IgD-negative memory B cell (primary cell): ENCODE measurements at regions not wholly inside any gene's neighbourhood (a gene's known extent, or its start where the extent isn't known, plus 50 kb on each side); places are given as distances from the start of the nearest gene placed in this dataset.

Experiments
- H3K27ac Mint-ChIP-seq, 3 donors: one replicate each; pipeline ENCODE4 v1.8.0; 2020 to 2022; ENCODE audit warnings: mild to moderate bottlenecking in 3 of 3, mixed read lengths in 3 of 3, moderate library complexity in 1 of 3
- H3K27me3 Mint-ChIP-seq: one replicate; pipeline ENCODE4 v1.8.0; 2021; ENCODE audit warnings: mixed read lengths
- H3K36me3 Mint-ChIP-seq: one replicate; pipeline ENCODE4 v1.8.0; 2020; ENCODE audit warnings: mild to moderate bottlenecking, mixed read lengths
- H3K4me1 Mint-ChIP-seq, 3 donors: one replicate each; pipeline ENCODE4 v1.8.0; 2020 to 2022; ENCODE audit warnings: mixed read lengths in 3 of 3, mild to moderate bottlenecking in 1 of 3
- H3K4me3 Mint-ChIP-seq, 4 donors: one replicate each; pipeline ENCODE4 v1.8.0; 2020 to 2022; ENCODE audit warnings: mild to moderate bottlenecking in 4 of 4, mixed read lengths in 4 of 4, moderate library complexity in 3 of 4
- H3K9me3 Mint-ChIP-seq, 3 donors: one replicate each; pipeline ENCODE4 v1.8.0; 2020 to 2021; ENCODE audit warnings: mixed read lengths in 3 of 3, mild to moderate bottlenecking in 1 of 3

DNA sequence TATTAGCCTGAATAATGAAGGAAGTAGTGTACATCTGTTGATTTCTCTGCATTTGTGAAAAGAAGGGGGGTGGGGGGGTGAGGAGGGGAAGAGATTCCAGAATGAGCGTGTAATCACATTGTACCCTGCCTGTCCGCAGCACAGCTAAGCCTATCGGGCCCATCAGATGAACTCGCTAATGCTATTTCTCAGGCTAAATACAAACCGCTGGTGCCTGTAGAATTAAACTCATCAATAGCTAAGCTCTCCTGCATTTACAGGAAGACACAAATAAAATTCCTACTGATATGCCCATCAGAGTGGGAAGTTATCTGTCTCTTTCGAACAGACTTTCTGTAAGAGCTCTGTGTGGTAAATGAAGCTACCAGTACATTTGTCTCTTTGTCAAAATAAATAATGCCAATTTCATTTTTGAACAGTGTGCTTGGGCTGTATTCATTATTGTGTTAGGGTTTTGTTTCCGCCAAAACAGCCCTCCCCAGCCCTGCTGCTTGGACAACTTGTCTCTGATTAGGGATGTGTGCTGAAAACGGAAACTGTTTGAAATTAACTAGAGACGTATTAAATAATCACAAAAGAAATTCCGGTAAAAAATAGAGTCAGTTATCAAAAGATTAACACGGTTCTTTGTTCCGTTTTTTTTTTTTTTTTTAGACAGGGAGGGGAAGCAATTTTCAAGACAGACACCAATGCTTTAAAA lies 305.4 kb downstream of the TTLL7 start:
- H3K27ac Mint-ChIP-seq: peak overlapping the region in 1 of 3 donors; percentile 17
- peaks cover 7% of the 10 kb centered on the region for H3K27me3 Mint-ChIP-seq
- peaks cover 2% of the 10 kb centered on the region for H3K36me3 Mint-ChIP-seq
- peaks cover 5 to 15% (median 11%) of the 10 kb centered on the region in 3 donors for H3K4me1 Mint-ChIP-seq
- peaks cover 3 to 6% (median 5%) of the 10 kb centered on the region in 3 donors for H3K9me3 Mint-ChIP-seq
- peak overlapping the region in 3 of 4 donors; percentile 85 to 94 (median 92) for H3K4me3 Mint-ChIP-seq

GRCh38 chr1:83692524-83693381 lies 306.2 kb downstream of the TTLL7 start:
- Mint-ChIP-seq H3K4me1 (peaks cover 5 to 15% (median 11%) of the 10 kb centered on the region in 3 donors), H3K27me3 (peaks cover 7% of the 10 kb centered on the region), H3K36me3 (peaks cover 2% of the 10 kb centered on the region), H3K27ac (peak overlapping the region in 1 of 3 donors; percentile 40), H3K4me3 (peak overlapping the region; percentile 72 to 94 (median 88)), H3K9me3 (peaks cover 3 to 7% (median 6%) of the 10 kb centered on the region in 3 donors)

DNA sequence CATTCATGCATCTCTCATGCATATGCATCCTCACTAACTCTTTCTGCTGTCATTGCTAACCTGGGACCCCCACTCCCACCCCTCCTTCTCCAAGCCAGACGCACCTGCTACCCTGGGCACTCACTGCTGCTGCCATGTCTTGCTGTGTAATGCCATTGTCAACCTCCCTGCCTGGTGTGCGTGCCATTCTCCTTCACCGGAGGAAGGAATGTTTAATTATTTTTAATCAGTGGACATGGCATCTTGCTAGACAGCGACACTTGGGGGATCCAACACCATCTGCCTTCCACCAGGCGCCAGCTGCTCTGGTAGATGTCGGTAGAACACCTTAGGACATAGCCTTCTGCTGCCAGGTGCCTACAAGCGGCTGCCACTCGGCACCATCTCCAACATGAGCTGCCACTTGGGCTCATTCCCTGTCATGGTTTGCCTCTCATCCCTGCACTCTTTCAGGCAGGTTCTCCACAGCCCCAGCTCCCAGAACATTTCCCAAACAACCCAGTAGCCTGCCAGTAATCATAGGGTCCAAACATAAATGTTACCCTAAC lies 306.9 kb downstream of the TTLL7 start:
- Mint-ChIP-seq H3K4me3 (peak overlapping the region in 2 of 4 donors; percentile 3 to 85), H3K27ac (peak overlapping the region in 1 of 3 donors; percentile 40), H3K27me3 (peaks cover 7% of the 10 kb centered on the region), H3K9me3 (peaks cover 3 to 11% (median 6%) of the 10 kb centered on the region in 3 donors), H3K36me3 (peaks cover 2% of the 10 kb centered on the region), H3K4me1 (peaks cover 5 to 15% (median 11%) of the 10 kb centered on the region in 3 donors)

DNA sequence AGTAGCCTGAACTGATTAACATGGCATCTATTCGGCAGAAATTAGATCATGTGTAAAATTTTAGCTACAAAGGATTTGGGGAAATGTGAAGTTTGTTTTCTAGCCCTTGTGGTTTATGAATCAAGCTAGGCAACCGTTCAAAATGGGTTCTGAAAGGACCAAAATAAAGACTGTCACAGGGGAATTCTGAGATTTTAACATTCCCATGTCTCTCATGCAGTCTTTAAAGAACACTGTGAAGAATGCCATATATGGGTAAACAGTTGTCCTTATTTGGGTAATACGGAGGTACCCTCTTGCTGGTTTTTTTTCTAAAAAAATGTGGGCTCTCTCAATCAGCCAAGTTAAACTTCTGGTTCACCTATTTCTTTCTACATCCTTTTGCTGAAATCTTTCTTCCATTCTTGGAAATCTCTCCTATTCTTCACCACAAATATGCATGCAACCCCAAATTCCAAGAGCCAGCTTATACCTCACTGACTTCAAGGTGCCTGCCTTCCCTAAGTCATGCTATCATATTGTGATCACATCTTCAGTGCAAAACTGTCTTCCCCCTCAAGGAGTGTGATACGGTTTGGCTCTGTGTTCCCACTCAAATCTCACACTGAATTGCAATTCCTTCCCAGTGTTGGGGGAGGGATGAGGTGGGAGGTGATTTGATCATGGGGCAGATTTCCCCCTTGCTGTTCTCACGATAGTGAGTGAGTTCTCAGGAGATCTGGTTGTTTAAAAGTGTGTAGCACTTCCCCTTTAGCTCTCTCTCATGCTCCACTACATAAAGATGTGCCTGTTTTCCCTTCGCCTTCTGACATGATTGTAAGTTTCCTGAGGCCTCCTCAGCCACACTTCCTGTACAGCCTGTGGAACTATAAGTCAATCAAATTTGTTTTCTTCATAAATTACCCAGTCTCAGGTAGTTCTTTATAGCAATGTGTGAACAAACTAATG lies 308.7 kb downstream of the TTLL7 start:
- peaks cover 3 to 11% (median 6%) of the 10 kb centered on the region in 3 donors for H3K9me3 Mint-ChIP-seq
- peaks cover 4% of the 10 kb centered on the region for H3K27me3 Mint-ChIP-seq
- no peak overlapping the region for H3K4me3 Mint-ChIP-seq
- H3K36me3 Mint-ChIP-seq: peaks cover 2% of the 10 kb centered on the region
- no peak overlapping the region for H3K27ac Mint-ChIP-seq
- H3K4me1 Mint-ChIP-seq: peaks cover 5 to 15% (median 11%) of the 10 kb centered on the region in 3 donors

DNA sequence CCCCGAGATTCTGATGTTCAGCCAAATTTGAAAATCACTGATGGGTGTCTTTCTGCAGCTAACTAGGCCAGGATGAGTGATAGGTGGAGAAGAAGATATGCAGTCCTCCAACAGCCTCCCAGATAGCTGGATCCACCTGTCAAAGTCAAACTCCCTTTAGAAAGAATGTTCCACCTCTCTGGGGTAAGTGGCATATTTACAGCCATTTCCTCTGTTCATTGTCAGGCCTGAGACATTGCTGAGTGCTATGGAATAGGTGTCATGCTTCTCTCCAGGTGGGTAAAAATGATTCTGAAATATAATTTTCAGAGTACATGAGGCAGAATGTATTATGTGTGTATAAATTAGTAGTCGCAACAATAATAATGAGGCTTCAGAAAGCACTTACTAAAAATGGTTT lies 316.8 kb downstream of the TTLL7 start:
- Mint-ChIP-seq H3K9me3 (peaks cover 0 to 1% (median 0%) of the 10 kb centered on the region in 3 donors), H3K4me3 (no peak overlapping the region), H3K4me1 (no peaks in the 10 kb centered on the region), H3K27ac (no peak overlapping the region), H3K36me3 (no peaks in the 10 kb centered on the region), H3K27me3 (no peaks in the 10 kb centered on the region)

DNA sequence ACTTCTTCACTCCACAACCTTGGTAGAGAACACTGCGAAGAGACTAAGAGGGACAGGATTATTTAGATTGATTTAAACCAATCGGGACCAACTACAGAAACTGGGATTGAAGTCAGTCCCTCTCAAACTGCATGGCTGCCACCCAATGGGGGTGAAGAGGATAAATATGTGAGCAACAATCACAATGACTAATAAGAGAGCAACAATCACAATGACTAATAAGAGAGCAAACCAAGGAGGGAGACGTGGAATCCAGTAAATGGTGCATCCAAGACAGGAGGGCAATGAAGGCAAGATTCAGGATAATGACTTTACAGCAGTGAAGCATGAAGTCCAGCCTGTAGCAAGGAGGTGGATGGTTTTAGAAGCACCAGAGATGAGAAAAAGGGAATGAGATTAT lies 322.8 kb downstream of the TTLL7 start:
- Mint-ChIP-seq H3K36me3 (no peaks in the 10 kb centered on the region), H3K9me3 (no peaks in the 10 kb centered on the region), H3K27ac (no peak overlapping the region), H3K4me3 (no peak overlapping the region), H3K27me3 (no peaks in the 10 kb centered on the region), H3K4me1 (no peaks in the 10 kb centered on the region)

GRCh38 chr1:83673312-83673711 lies 325.6 kb downstream of the TTLL7 start:
- H3K4me3 Mint-ChIP-seq: no peak overlapping the region
- H3K4me1 Mint-ChIP-seq: no peaks in the 10 kb centered on the region
- H3K27me3 Mint-ChIP-seq: no peaks in the 10 kb centered on the region
- H3K36me3 Mint-ChIP-seq: no peaks in the 10 kb centered on the region
- peaks cover 0 to 4% (median 2%) of the 10 kb centered on the region in 3 donors for H3K9me3 Mint-ChIP-seq
- H3K27ac Mint-ChIP-seq: no peak overlapping the region

DNA sequence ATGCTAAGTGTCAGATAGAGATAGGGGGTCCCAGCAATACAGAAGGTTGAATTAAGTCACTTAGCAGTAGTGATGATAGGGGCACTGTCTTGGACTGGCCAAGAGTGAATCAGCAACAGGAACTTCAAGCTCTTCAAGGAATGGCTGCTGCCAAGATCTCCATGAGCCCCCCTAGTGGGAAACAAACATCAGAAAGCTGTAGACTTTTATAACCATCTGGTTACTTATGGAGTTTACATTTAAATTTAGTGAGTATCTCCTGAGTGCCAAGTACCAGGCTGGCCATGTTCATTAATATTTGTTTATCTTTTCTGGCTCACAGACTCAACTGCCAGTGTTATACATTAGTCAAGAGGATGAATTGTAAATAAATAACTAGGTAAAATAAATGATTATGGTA lies 327.3 kb downstream of the TTLL7 start:
- Mint-ChIP-seq H3K9me3 (peaks cover 0 to 4% (median 2%) of the 10 kb centered on the region in 3 donors), H3K4me1 (no peaks in the 10 kb centered on the region), H3K36me3 (no peaks in the 10 kb centered on the region), H3K27ac (no peak overlapping the region), H3K27me3 (no peaks in the 10 kb centered on the region), H3K4me3 (no peak overlapping the region)

GRCh38 chr1:83670909-83671565 lies 327.9 kb downstream of the TTLL7 start:
- Mint-ChIP-seq H3K27me3 (no peaks in the 10 kb centered on the region), H3K4me3 (no peak overlapping the region), H3K4me1 (no peaks in the 10 kb centered on the region), H3K9me3 (peaks cover 0 to 4% (median 2%) of the 10 kb centered on the region in 3 donors), H3K27ac (no peak overlapping the region), H3K36me3 (no peaks in the 10 kb centered on the region)

DNA sequence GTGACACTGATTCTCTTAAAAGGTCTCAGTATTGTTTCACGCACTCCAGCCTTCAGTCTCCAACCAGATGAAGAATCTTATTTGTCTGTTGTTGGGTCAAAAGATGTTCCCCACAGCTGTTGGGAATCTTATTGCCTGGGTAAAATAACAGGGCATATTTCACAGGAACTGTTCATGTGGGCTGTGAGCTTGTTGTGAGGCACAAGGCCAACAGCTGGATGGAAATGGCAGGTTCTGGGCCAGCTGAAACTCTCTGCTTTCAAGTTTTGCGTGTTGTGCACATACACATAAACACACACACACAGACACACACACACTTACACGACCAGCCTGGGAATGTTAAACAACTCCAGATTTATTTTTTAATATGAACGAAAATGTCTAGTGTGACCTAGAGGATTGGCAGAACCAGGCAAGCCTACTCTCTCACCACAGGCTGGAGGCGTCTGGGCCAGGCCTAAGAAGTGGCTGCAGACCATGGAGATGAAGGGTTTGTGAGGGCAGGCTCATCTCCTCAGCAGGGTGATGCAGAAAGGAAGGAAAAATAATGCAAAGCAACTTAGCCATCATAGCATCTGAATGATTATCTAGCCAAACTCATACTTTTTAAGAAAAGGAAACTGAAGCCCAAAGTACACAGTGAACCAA lies 357.0 kb downstream of the TTLL7 start:
- H3K4me3 Mint-ChIP-seq: no peak overlapping the region
- no peak overlapping the region for H3K27ac Mint-ChIP-seq
- peaks cover 0 to 1% (median 0%) of the 10 kb centered on the region in 3 donors for H3K4me1 Mint-ChIP-seq
- H3K27me3 Mint-ChIP-seq: peaks cover 1% of the 10 kb centered on the region
- no peaks in the 10 kb centered on the region for H3K36me3 Mint-ChIP-seq
- peaks cover 0 to 5% (median 0%) of the 10 kb centered on the region in 3 donors for H3K9me3 Mint-ChIP-seq

- H3K4me1 Mint-ChIP-seq: peaks cover 0 to 1% (median 0%) of the 10 kb centered on the region in 3 donors
These were observed 357.7 kb downstream of the TTLL7 start for GRCh38 chr1:83641206-83641658.

GRCh38 chr1:83639785-83640184 lies 359.1 kb downstream of the TTLL7 start:
- Mint-ChIP-seq H3K4me1 (peaks cover 0 to 1% (median 0%) of the 10 kb centered on the region in 3 donors), H3K27ac (no peak overlapping the region), H3K4me3 (no peak overlapping the region), H3K27me3 (peaks cover 1% of the 10 kb centered on the region), H3K9me3 (peaks cover 0 to 5% (median 0%) of the 10 kb centered on the region in 3 donors), H3K36me3 (no peaks in the 10 kb centered on the region)

More at GRCh38 chr1:83641206-83641658, 357.7 kb downstream of the TTLL7 start:
- Mint-ChIP-seq H3K27ac (no peak overlapping the region), H3K27me3 (peaks cover 1% of the 10 kb centered on the region), H3K4me3 (no peak overlapping the region), H3K9me3 (peaks cover 0 to 5% (median 0%) of the 10 kb centered on the region in 3 donors), H3K36me3 (no peaks in the 10 kb centered on the region)

DNA sequence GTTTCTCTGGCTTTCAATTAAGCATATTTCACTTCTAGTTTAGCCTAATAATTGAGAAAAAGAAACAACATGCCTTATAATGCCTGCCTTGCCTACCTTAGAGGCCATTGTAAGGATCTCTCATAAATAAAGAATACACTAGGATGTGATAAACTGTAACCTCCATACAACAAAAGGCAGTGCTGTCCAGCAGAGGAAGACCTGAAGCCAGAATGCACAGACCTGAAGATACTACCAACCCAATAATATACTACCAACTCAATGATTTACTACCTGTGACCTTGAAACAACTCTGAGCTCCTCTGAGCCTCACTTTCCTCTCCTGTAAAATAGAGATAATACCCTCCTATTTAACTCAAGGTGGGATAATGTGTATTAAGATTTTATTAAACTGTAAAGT lies 361.3 kb downstream of the TTLL7 start:
- H3K27me3 Mint-ChIP-seq: peaks cover 2% of the 10 kb centered on the region
- H3K36me3 Mint-ChIP-seq: no peaks in the 10 kb centered on the region
- H3K9me3 Mint-ChIP-seq: peaks cover 0 to 1% (median 0%) of the 10 kb centered on the region in 3 donors
- H3K4me3 Mint-ChIP-seq: no peak overlapping the region
- H3K4me1 Mint-ChIP-seq: peaks cover 0 to 1% (median 0%) of the 10 kb centered on the region in 3 donors
- H3K27ac Mint-ChIP-seq: no peak overlapping the region
